GM10266 (cell line): ENCODE measurements at regions not wholly inside any gene's neighbourhood (a gene's known extent, or its start where the extent isn't known, plus 50 kb on each side); places are given as distances from the start of the nearest gene placed in this dataset.

Source experiments
- DNase-seq: peaks from one replicate; pipeline ENCODE4 v3.0.0; 2012; ENCODE audit errors: extremely low spot score
- CTCF ChIP-seq: IDR thresholded peaks from 2 replicates; pipeline ENCODE4 v1.5.1; 2012; ENCODE audit warnings: mild to moderate bottlenecking, low read depth; ENCODE audit not compliant: control insufficient read depth, insufficient read depth; ENCODE audit errors: missing control alignments

- DNase-seq, result no peak
- no peak for TF ChIP-seq CTCF
Measured at GRCh38 chr13:50319635-50320255, 304.5 kb downstream of the KCNRG start.

- DNase-seq, result no peak
- no peak for TF ChIP-seq CTCF
Measured at GRCh38 chr13:50320271-50320862, 305.1 kb downstream of the KCNRG start.

GRCh38 chr13:50322006-50322405 lies 306.8 kb downstream of the KCNRG start:
- no peak for TF ChIP-seq CTCF
- DNase-seq, result no peak

- TF ChIP-seq CTCF, result no peak
- no peak for DNase-seq
Measured at GRCh38 chr13:50323440-50324065, 308.3 kb downstream of the KCNRG start.

GRCh38 chr13:50326271-50326670 lies 311.0 kb downstream of the KCNRG start:
- no peak for DNase-seq
- no peak for TF ChIP-seq CTCF

- no peak for DNase-seq
- TF ChIP-seq CTCF, result no peak
Measured at GRCh38 chr13:50326811-50327210, 311.6 kb downstream of the KCNRG start.

GRCh38 chr13:50334115-50334778 lies 319.0 kb downstream of the KCNRG start:
- DNase-seq, result no peak
- no peak for TF ChIP-seq CTCF
